IMR-90 (cell line): ENCODE measurements at regions not wholly inside any gene's neighbourhood (a gene's known extent, or its start where the extent isn't known, plus 50 kb on each side); places are given as distances from the start of the nearest gene placed in this dataset.

Experiments
- ATAC-seq: fragments of 200-7000 bp; cut with Tn5 transposase; 2 replicates; pipeline ENCODE4 v1.9.1; 2020; ENCODE audit warnings: low read depth, mild to moderate bottlenecking, moderate library complexity
- BruUV-seq: library from RNA; stranded (reverse); fragments of 400-500 nt; replicated peaks from 2 replicates; lab custom pipeline; 2021; lab: Mats Ljungman, UMichigan
- CTCF ChIA-PET: fragments of 300-600 bp; formaldehyde crosslinking; extraction: SDS; loops from one replicate; lab custom pipeline; 2021; ENCODE audit warnings: antibody characterized with exemption; lab: Yijun Ruan, JAX
- POLR2A ChIA-PET: fragments of 300-600 bp; sonication (Branson Sonifier 250); formaldehyde crosslinking; loops from one replicate; lab custom pipeline; 2022; ENCODE audit warnings: antibody characterized with exemption; ENCODE audit not compliant: unreplicated experiment; lab: Charles Lee
- DNase-seq: peaks from one replicate; pipeline ENCODE4 v3.0.0; 2013
- H2AFZ ChIP-seq: replicated peaks from 2 replicates; pipeline ENCODE3; 2013; ENCODE audit warnings: low read length, mild to moderate bottlenecking; ENCODE audit not compliant: poor library complexity
- H2AK5ac ChIP-seq: 2 replicates; pipeline ENCODE4 v1.6.1; 2013; ENCODE audit warnings: low read depth, low read length, inconsistent platforms
- H2AK9ac ChIP-seq: replicated peaks from 2 replicates; pipeline ENCODE3; 2013; ENCODE audit warnings: mild to moderate bottlenecking, low read depth, low read length, moderate library complexity; ENCODE audit not compliant: poor library complexity
- H2BK120ac ChIP-seq: 2 replicates; pipeline ENCODE4 v1.6.1; 2013; ENCODE audit warnings: low read depth, low read length, inconsistent platforms
- H2BK15ac ChIP-seq: 3 replicates; pipeline ENCODE4 v1.6.1; 2013; ENCODE audit warnings: low read depth, low read length, inconsistent platforms
- H2BK20ac ChIP-seq: 2 replicates; pipeline ENCODE4 v1.6.1; 2013; ENCODE audit warnings: low read depth, mild to moderate bottlenecking, inconsistent platforms, low read length, moderate library complexity
- H2BK5ac ChIP-seq: 2 replicates; pipeline ENCODE4 v1.6.1; 2013; ENCODE audit warnings: mild to moderate bottlenecking, low read depth, low read length, inconsistent platforms; ENCODE audit not compliant: poor library complexity, severe bottlenecking
- H3K14ac ChIP-seq: replicated peaks from 2 replicates; pipeline ENCODE4 v1.6.1; 2013; ENCODE audit warnings: low read depth, low read length, inconsistent platforms
- H3K18ac ChIP-seq: 2 replicates; pipeline ENCODE4 v1.6.1; 2013; ENCODE audit warnings: low read depth, low read length, control low read depth
- H3K23ac ChIP-seq: 2 replicates; pipeline ENCODE4 v1.6.1; 2013; ENCODE audit warnings: low read depth, low read length, inconsistent platforms
- H3K27ac ChIP-seq: 2 replicates; pipeline ENCODE4 v1.5.1; 2013; ENCODE audit warnings: mild to moderate bottlenecking, control low read depth, low read length; ENCODE audit not compliant: insufficient read depth
- H3K27me3 ChIP-seq: 2 replicates; pipeline ENCODE4 v1.6.1; 2013; ENCODE audit warnings: low read length; ENCODE audit not compliant: control insufficient read depth, insufficient read depth
- H3K36me3 ChIP-seq: 2 replicates; pipeline ENCODE4 v1.6.1; 2013; ENCODE audit warnings: low read length, mixed read lengths; ENCODE audit not compliant: control insufficient read depth, insufficient read depth
- H3K4ac ChIP-seq: 2 replicates; pipeline ENCODE4 v1.6.1; 2013; ENCODE audit warnings: low read depth, low read length, inconsistent platforms
- H3K4me1 ChIP-seq: 2 replicates; pipeline ENCODE4 v1.6.1; 2013; ENCODE audit warnings: low read length, mixed read lengths; ENCODE audit not compliant: control insufficient read depth, insufficient read depth
- H3K4me2 ChIP-seq: 2 replicates; pipeline ENCODE4 v1.6.1; 2013; ENCODE audit warnings: low read depth, mild to moderate bottlenecking, control low read depth, low read length, moderate library complexity
- H3K4me3 ChIP-seq: 2 replicates; pipeline ENCODE4 v1.5.1; 2013; ENCODE audit warnings: low read depth, mild to moderate bottlenecking, control low read depth, low read length, moderate library complexity; ENCODE audit not compliant: insufficient read depth
- H3K56ac ChIP-seq: 2 replicates; pipeline ENCODE4 v1.6.1; 2013; ENCODE audit warnings: low read length, inconsistent platforms; ENCODE audit not compliant: insufficient read depth; ENCODE audit errors: extremely low read depth
- H3K79me1 ChIP-seq, 2 experiments: 2 replicates each; pipeline ENCODE4 v1.6.1; 2013; ENCODE audit warnings: low read length in 2 of 2, inconsistent platforms in 1 of 2, low read depth in 1 of 2
- H3K9ac ChIP-seq: 2 replicates; pipeline ENCODE4 v1.6.1; 2013; ENCODE audit warnings: low read depth, low read length, control low read depth
- H3K9me1 ChIP-seq: 2 replicates; pipeline ENCODE4 v1.6.1; 2013; ENCODE audit warnings: low read length, inconsistent platforms; ENCODE audit not compliant: insufficient read depth
- H3K9me3 ChIP-seq: 2 replicates; pipeline ENCODE4 v1.6.1; 2013; ENCODE audit warnings: low read length; ENCODE audit not compliant: control insufficient read depth, insufficient read depth
- H4K20me1 ChIP-seq: 2 replicates; pipeline ENCODE4 v1.6.1; 2013; ENCODE audit warnings: low read length, inconsistent platforms; ENCODE audit not compliant: insufficient read depth
- H4K5ac ChIP-seq: 2 replicates; pipeline ENCODE4 v1.6.1; 2013; ENCODE audit warnings: mild to moderate bottlenecking, low read depth, low read length, control low read depth
- H4K8ac ChIP-seq, 2 experiments: 2 replicates each; pipeline ENCODE4 v1.6.1; 2013; ENCODE audit warnings: low read depth in 2 of 2, low read length in 2 of 2, control low read depth in 1 of 2, inconsistent platforms in 1 of 2
- H4K91ac ChIP-seq: 2 replicates; pipeline ENCODE4 v1.6.1; 2013; ENCODE audit warnings: low read depth, low read length, inconsistent platforms; ENCODE audit not compliant: insufficient read depth
- BHLHE40 ChIP-seq: fragments of 150-350 bp; IDR thresholded peaks from 2 replicates; pipeline ENCODE4 v1.6.1; 2016; ENCODE audit warnings: mild to moderate bottlenecking, low read depth, low read length
- CEBPB ChIP-seq: IDR thresholded peaks from 2 replicates; pipeline ENCODE4 v1.6.1; 2012; ENCODE audit warnings: low read depth, low read length, improper control_type of control experiment
- CHD1 ChIP-seq: IDR thresholded peaks from 2 replicates; pipeline ENCODE4 v1.6.1; 2012; ENCODE audit warnings: low read depth, low read length, improper control_type of control experiment
- FOS ChIP-seq: fragments of 150-350 bp; IDR thresholded peaks from 2 replicates; pipeline ENCODE4 v1.6.1; 2016; ENCODE audit warnings: low read depth, low read length
- MAFK ChIP-seq: IDR thresholded peaks from 2 replicates; pipeline ENCODE4 v1.6.1; 2012; ENCODE audit warnings: low read depth, low read length, improper control_type of control experiment
- MXI1 ChIP-seq: IDR thresholded peaks from 2 replicates; pipeline ENCODE4 v1.6.1; 2012; ENCODE audit warnings: low read depth, mild to moderate bottlenecking, low read length, moderate library complexity, borderline replicate concordance
- NFE2L2 ChIP-seq: fragments of 150-350 bp; IDR thresholded peaks from 2 replicates; pipeline ENCODE4 v1.6.1; 2016; ENCODE audit warnings: low read depth, mild to moderate bottlenecking, low read length
- POLR2A ChIP-seq: IDR thresholded peaks from 2 replicates; pipeline ENCODE4 v1.6.1; 2012; ENCODE audit warnings: mild to moderate bottlenecking, low read depth, low read length
- RAD21 ChIP-seq: IDR thresholded peaks from 2 replicates; pipeline ENCODE4 v1.6.1; 2012; ENCODE audit warnings: low read length, improper control_type of control experiment
- RCOR1 ChIP-seq: IDR thresholded peaks from 2 replicates; pipeline ENCODE4 v1.6.1; 2012; ENCODE audit warnings: mild to moderate bottlenecking, low read length, improper control_type of control experiment; ENCODE audit not compliant: insufficient replicate concordance
- RFX5 ChIP-seq: IDR thresholded peaks from 2 replicates; pipeline ENCODE4 v1.8.0; 2012; ENCODE audit warnings: low read depth, mild to moderate bottlenecking, low read length, moderate library complexity
- SMC3 ChIP-seq: fragments of 150-350 bp; IDR thresholded peaks from 2 replicates; pipeline ENCODE4 v1.6.1; 2016; ENCODE audit warnings: low read depth, mild to moderate bottlenecking, antibody characterized with exemption, low read length, moderate library complexity
- dilution Hi-C: fragments of 300-500 bp; cut with HindIII; formaldehyde crosslinking; loops from one replicate; pipeline ENCODE4 v1.14.3; 2018; ENCODE audit warnings: low sequenced_read_pairs; ENCODE audit not compliant: unreplicated experiment
- in situ Hi-C: fragments of 300-500 bp; cut with MboI; formaldehyde crosslinking; loops from 3 replicates; pipeline ENCODE4 v1.14.3; 2019; ENCODE audit warnings: low sequenced_read_pairs, inconsistent platforms, mixed read lengths
- intact Hi-C: fragments of 100-400 bp; cut with micrococcal nuclease; formaldehyde crosslinking; loops from 2 replicates; pipeline ENCODE4 v1.10.0; 2022
- TF ChIP-seq, protein P1 (sequence below): conservative IDR thresholded peaks from 2 replicates; pipeline ENCODE4 v1.5.1; 2012; ENCODE audit warnings: mild to moderate bottlenecking, low read depth, low read length, improper control_type of control experiment

DNA sequence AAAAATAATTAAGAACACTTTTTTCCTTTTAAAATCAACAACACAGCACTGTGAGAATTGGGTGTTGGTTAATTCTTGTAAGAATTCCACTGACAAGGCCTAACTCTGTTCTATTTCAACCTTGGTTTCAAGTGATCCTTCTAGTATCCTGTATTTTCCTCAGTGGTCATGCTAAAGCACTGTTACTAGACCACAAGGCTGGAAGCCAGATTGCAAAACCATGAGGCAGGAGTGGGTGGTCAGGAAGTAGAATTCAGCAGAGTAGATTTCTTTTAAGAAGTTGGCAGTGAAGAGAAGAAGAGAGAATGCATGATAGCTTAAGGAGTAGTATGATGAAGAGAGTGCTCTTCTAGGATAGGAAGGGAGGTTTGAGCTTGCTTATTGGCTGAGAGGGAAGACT lies 71.6 kb upstream of the LEF1 start:
- no peak overlapping the region for H3K18ac ChIP-seq
- H3K23ac ChIP-seq, result no peak overlapping the region
- no peak overlapping the region for H4K5ac ChIP-seq
- H4K20me1 ChIP-seq, result no peaks in the 10 kb centered on the region
- DNase-seq (peak; percentile 5), ATAC-seq (no peak; the same call in 1 of the 2 replicates)
- no peak overlapping the region for H2AK9ac ChIP-seq
- ChIA-PET POLR2A (no interaction called here), CTCF (no interaction called here)
- TF ChIP-seq CHD1 (no peak), RAD21 (no peak), FOS (no peak), NFE2L2 (no peak), SMC3 (no peak), MXI1 (no peak), RCOR1 (no peak), MAFK (no peak), CEBPB (no peak), POLR2A (no peak), RFX5 (no peak), BHLHE40 (no peak)
- TF ChIP-seq, protein P1, sequence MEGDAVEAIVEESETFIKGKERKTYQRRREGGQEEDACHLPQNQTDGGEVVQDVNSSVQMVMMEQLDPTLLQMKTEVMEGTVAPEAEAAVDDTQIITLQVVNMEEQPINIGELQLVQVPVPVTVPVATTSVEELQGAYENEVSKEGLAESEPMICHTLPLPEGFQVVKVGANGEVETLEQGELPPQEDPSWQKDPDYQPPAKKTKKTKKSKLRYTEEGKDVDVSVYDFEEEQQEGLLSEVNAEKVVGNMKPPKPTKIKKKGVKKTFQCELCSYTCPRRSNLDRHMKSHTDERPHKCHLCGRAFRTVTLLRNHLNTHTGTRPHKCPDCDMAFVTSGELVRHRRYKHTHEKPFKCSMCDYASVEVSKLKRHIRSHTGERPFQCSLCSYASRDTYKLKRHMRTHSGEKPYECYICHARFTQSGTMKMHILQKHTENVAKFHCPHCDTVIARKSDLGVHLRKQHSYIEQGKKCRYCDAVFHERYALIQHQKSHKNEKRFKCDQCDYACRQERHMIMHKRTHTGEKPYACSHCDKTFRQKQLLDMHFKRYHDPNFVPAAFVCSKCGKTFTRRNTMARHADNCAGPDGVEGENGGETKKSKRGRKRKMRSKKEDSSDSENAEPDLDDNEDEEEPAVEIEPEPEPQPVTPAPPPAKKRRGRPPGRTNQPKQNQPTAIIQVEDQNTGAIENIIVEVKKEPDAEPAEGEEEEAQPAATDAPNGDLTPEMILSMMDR, result no peak
- H3K9me3 ChIP-seq, result no peaks in the 10 kb centered on the region
- no peak overlapping the region for H2AK5ac ChIP-seq
- H2BK15ac ChIP-seq, result no peak overlapping the region
- H3K4me3 ChIP-seq, result no peak overlapping the region
- H3K14ac ChIP-seq, result no peak overlapping the region
- no peak overlapping the region for H2BK120ac ChIP-seq
- no peak overlapping the region for H3K4me2 ChIP-seq
- in situ Hi-C loops, result no loop called here
- no peak overlapping the region for H2BK5ac ChIP-seq
- H3K36me3 ChIP-seq, result no peaks in the 10 kb centered on the region
- dilution Hi-C loops, result no loop called here
- H4K8ac ChIP-seq, result no peak overlapping the region
- no peaks in the 10 kb centered on the region for H3K79me1 ChIP-seq
- BruUV-seq, result no TSS peak
- no peak overlapping the region for H3K56ac ChIP-seq
- H3K27ac ChIP-seq, result no peak overlapping the region
- H3K4me1 ChIP-seq, result no peaks in the 10 kb centered on the region
- no peak overlapping the region for H4K91ac ChIP-seq
- no peak overlapping the region for H3K9ac ChIP-seq
- intact Hi-C loops, result no loop called here
- no peaks in the 10 kb centered on the region for H3K9me1 ChIP-seq
- H3K4ac ChIP-seq, result no peak overlapping the region
- no peak overlapping the region for H2BK20ac ChIP-seq
- peaks cover 1% of the 10 kb centered on the region; the same call in 1 of the 2 replicates for H3K27me3 ChIP-seq
- H2AFZ ChIP-seq, result no peak overlapping the region
